Lung (tissue), 11 donors: ENCODE measurements at regions not wholly inside any gene's neighbourhood (a gene's known extent, or its start where the extent isn't known, plus 50 kb on each side); places are given as distances from the start of the nearest gene placed in this dataset.

ENCODE experiments used
- ATAC-seq: fragments of 200-7000 bp; cut with Tn5 transposase; one replicate; pipeline ENCODE4 v1.9.1; 2020; ENCODE audit warnings: moderate number of reproducible peaks; ENCODE audit not compliant: insufficient read depth, low FRiP score
- DNase-seq, 3 donors: peaks; one replicate each; pipeline ENCODE4 v3.0.0-alpha.2; 2013 to 2017
- H3K27ac ChIP-seq, 2 donors: one replicate each; pipeline ENCODE4 v1.5.1; 2013; ENCODE audit warnings: mild to moderate bottlenecking in 2 of 2, moderate library complexity in 2 of 2, control low read depth in 1 of 2, inconsistent platforms in 1 of 2, low read depth in 1 of 2, low read length in 1 of 2
- H3K27me3 ChIP-seq, 3 donors: one replicate each; pipeline ENCODE4 v1.5.1; 2013; ENCODE audit warnings: low read length in 2 of 3; ENCODE audit not compliant: control insufficient read depth in 3 of 3, insufficient read depth in 3 of 3
- H3K36me3 ChIP-seq, 4 donors: one replicate each; pipeline ENCODE4 v1.5.1; 2013; ENCODE audit warnings: low read length in 4 of 4, mild to moderate bottlenecking in 1 of 4, moderate library complexity in 1 of 4; ENCODE audit not compliant: control insufficient read depth in 4 of 4, insufficient read depth in 4 of 4
- H3K4me1 ChIP-seq, 5 donors: one replicate each; pipeline ENCODE4 v1.5.1; 2013; ENCODE audit warnings: low read length in 5 of 5, mild to moderate bottlenecking in 2 of 5, moderate library complexity in 1 of 5; ENCODE audit not compliant: control insufficient read depth in 5 of 5, insufficient read depth in 5 of 5
- H3K4me3 ChIP-seq: one replicate; pipeline ENCODE4 v1.5.1; 2013; ENCODE audit warnings: mild to moderate bottlenecking, control low read depth, moderate library complexity
- H3K9ac ChIP-seq, 2 donors: one replicate each; pipeline ENCODE4 v1.5.1; 2013; ENCODE audit warnings: low read length in 2 of 2, control low read depth in 1 of 2; ENCODE audit not compliant: insufficient read depth in 1 of 2
- H3K9me3 ChIP-seq, 4 donors: one replicate each; pipeline ENCODE4 v1.5.1; 2013; ENCODE audit warnings: low read length in 3 of 4, mild to moderate bottlenecking in 1 of 4, moderate library complexity in 1 of 4; ENCODE audit not compliant: control insufficient read depth in 4 of 4, insufficient read depth in 3 of 4
- CTCF ChIP-seq: IDR thresholded peaks from 2 replicates; pipeline ENCODE4 v1.5.1; 2012; ENCODE audit warnings: mild to moderate bottlenecking; ENCODE audit errors: control extremely low read depth, extremely low read depth
- WGBS, 2 donors: extraction: QIAGEN DNeasy Blood & Tissue Kit; methylation state at CpG; one replicate each; pipeline ENCODE4 v1.1.7; 2013; 5-methylcytosine and 5-hydroxymethylcytosine counted together
- donor health status: control.
- donor health status: control.
- donor health status: Bipolar disorder and iron deficiency.
- donor health status: healthy.
- donor health status: DM: yes; HTN: yes; CAD: no.

DNA sequence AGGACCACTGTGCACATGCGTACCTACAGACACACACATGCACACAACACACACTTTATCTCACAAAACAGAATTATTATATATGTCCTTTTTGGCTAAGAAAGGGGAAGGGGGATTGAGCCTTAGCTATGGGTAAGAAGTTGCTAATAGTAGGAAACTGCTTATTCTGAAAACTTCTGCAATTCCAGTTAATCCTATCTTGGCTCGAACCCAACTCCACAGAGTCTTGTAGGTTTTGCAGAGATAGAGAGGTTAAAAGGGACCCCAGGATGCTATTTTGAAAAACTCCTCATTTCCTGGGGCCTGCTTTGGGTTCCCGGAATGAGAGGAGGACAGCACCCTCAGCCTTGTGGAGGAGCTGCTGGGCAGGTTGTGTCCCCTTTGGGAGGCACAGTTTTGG lies 233.8 kb downstream of the CLIC5 start:
- Histone ChIP-seq H3K36me3 (no peaks in the 10 kb centered on the region), H3K4me3 (no peak overlapping the region), H3K4me1 (no peaks in the 10 kb centered on the region), H3K9ac (no peak overlapping the region), H3K27me3 (no peaks in the 10 kb centered on the region), H3K27ac (no peak overlapping the region), H3K9me3 (no peaks in the 10 kb centered on the region)
- ATAC-seq (no peak), DNase-seq (peak in 2 of 3 donors; percentile 29 to 45)
- 72 to 92% methylated on average over 3 of the region's 3 CpGs for WGBS, 2 donors
- TF ChIP-seq CTCF: no peak

GRCh38 chr6:45780523-45780922 lies 235.1 kb downstream of the CLIC5 start:
- Histone ChIP-seq H3K4me3 (no peak overlapping the region), H3K9me3 (no peaks in the 10 kb centered on the region), H3K9ac (no peak overlapping the region), H3K4me1 (no peaks in the 10 kb centered on the region), H3K27me3 (no peaks in the 10 kb centered on the region), H3K36me3 (no peaks in the 10 kb centered on the region), H3K27ac (no peak overlapping the region)
- DNase-seq: no peak
- WGBS, 2 donors: 97 to 98% methylated on average over 2 of the region's 2 CpGs
- no peak for TF ChIP-seq CTCF
- ATAC-seq: no peak

DNA sequence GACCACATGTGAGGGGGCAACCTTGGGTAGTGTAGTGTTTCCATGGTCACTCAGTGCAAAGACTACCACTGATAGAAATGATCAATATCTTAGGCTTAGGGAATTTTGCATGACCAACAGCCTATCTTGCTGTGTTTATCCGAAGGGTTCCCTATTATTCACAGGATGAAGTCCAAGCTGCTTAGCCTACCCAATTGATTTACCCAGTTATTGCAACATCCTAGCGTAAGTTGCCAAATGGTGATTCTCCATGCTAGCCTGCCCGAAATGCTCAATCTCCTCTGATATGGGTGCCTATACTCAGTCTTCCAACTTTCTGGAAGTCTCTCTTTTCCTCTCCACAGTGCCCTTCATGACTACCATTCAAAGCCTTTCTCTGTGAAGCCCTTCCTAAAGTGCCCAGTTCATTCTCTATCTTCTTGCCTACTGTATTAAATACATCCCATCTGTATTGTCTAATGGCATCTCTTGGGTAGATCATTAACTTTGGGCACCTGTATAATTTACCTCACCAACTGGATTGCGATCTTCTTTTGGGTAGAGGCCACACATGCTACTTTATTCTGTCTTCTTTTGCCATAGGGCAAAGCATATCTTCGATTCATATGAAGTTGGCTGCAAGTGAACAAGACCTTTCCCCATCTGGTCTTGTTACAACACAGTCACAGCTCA lies 240.5 kb downstream of the CLIC5 start:
- H3K9me3 ChIP-seq: no peaks in the 10 kb centered on the region
- no peaks in the 10 kb centered on the region for H3K27me3 ChIP-seq
- TF ChIP-seq CTCF: no peak
- no peak for ATAC-seq
- DNase-seq: no peak
- WGBS, 2 donors: 87 to 91% methylated on average over 5 of the region's 5 CpGs
- H3K27ac ChIP-seq: no peak overlapping the region
- H3K9ac ChIP-seq: no peak overlapping the region
- no peaks in the 10 kb centered on the region for H3K36me3 ChIP-seq
- H3K4me1 ChIP-seq: no peaks in the 10 kb centered on the region
- H3K4me3 ChIP-seq: no peak overlapping the region

GRCh38 chr6:45773906-45774305 lies 241.8 kb downstream of the CLIC5 start:
- H3K9me3 ChIP-seq: no peaks in the 10 kb centered on the region
- 49 to 69% methylated on average over 3 of the region's 3 CpGs for WGBS, 2 donors
- no peak for TF ChIP-seq CTCF
- H3K27me3 ChIP-seq: no peaks in the 10 kb centered on the region
- DNase-seq (no peak), ATAC-seq (no peak)
- H3K36me3 ChIP-seq: no peaks in the 10 kb centered on the region
- H3K27ac ChIP-seq: no peak overlapping the region
- H3K4me3 ChIP-seq: no peak overlapping the region
- H3K9ac ChIP-seq: no peak overlapping the region
- H3K4me1 ChIP-seq: no peaks in the 10 kb centered on the region
